Ecto neural progenitor cell (in vitro differentiated cells): ENCODE measurements at regions not wholly inside any gene's neighbourhood (a gene's known extent, or its start where the extent isn't known, plus 50 kb on each side); places are given as distances from the start of the nearest gene placed in this dataset.

Source experiments
- DNase-seq: peaks from one replicate; pipeline ENCODE4 v3.0.0-alpha.2; 2018; ENCODE audit warnings: low spot score

GRCh38 chr5:2335733-2336515, 415.6 kb downstream of the IRX2 start:
- DNase-seq: no peak

- no peak for DNase-seq
These were observed 416.2 kb downstream of the IRX2 start for GRCh38 chr5:2335125-2335732.

GRCh38 chr5:2334719-2335118, 416.8 kb downstream of the IRX2 start:
- no peak for DNase-seq

GRCh38 chr5:2333291-2333690, 418.2 kb downstream of the IRX2 start:
- DNase-seq: no peak

- no peak for DNase-seq
These were observed 419.0 kb downstream of the IRX2 start for GRCh38 chr5:2332521-2332920.

GRCh38 chr5:2330325-2331130, 420.9 kb downstream of the IRX2 start:
- no peak for DNase-seq

- no peak for DNase-seq
These were observed 421.7 kb downstream of the IRX2 start for GRCh38 chr5:2329741-2330140.

- DNase-seq: no peak
These were observed 424.9 kb downstream of the IRX2 start for GRCh38 chr5:2326601-2327000.

- no peak for DNase-seq
These were observed 426.7 kb downstream of the IRX2 start for GRCh38 chr5:2324788-2325187.

- DNase-seq: no peak
These were observed 430.9 kb downstream of the IRX2 start for GRCh38 chr5:2320611-2321010.

GRCh38 chr5:2317540-2317939, 433.9 kb downstream of the IRX2 start:
- no peak for DNase-seq

GRCh38 chr5:2311851-2312250, 429.1 kb upstream of the IRX4 start:
- no peak for DNase-seq

- no peak for DNase-seq
These were observed 428.2 kb upstream of the IRX4 start for GRCh38 chr5:2310946-2311345.

GRCh38 chr5:2307631-2308030, 424.9 kb upstream of the IRX4 start:
- DNase-seq: no peak

- DNase-seq: no peak
These were observed 424.0 kb upstream of the IRX4 start for GRCh38 chr5:2306711-2307110.

GRCh38 chr5:2303431-2304100, 420.8 kb upstream of the IRX4 start:
- DNase-seq: peak; percentile 44

- DNase-seq: peak; percentile 36
These were observed 419.4 kb upstream of the IRX4 start for GRCh38 chr5:2302169-2302568.

GRCh38 chr5:2300861-2301574, 418.3 kb upstream of the IRX4 start:
- peak; percentile 34 for DNase-seq

GRCh38 chr5:2300421-2300820, 417.7 kb upstream of the IRX4 start:
- DNase-seq: peak; percentile 40

GRCh38 chr5:2299388-2300220, 416.9 kb upstream of the IRX4 start:
- DNase-seq: peak; percentile 32

- DNase-seq: no peak
These were observed 416.1 kb upstream of the IRX4 start for GRCh38 chr5:2298781-2299180.
